ENCODE measurements at regions not wholly inside any gene's neighbourhood (a gene's known extent, or its start where the extent isn't known, plus 50 kb on each side); places are given as distances from the start of the nearest gene placed in this dataset.

- TF ChIP-seq CTCF (IDR thresholded peaks at IDR 0.05) (no peak), POLR2A (IDR thresholded peaks at IDR 0.05) (no peak)
Measured at GRCh38 chr2:172671501-172671900, 64.1 kb upstream of the RAPGEF4 start.

Data from Peyer's patch (tissue), 4 donors.